ENCODE measurements at regions not wholly inside any gene's neighbourhood (a gene's known extent, or its start where the extent isn't known, plus 50 kb on each side); places are given as distances from the start of the nearest gene placed in this dataset.

DNA sequence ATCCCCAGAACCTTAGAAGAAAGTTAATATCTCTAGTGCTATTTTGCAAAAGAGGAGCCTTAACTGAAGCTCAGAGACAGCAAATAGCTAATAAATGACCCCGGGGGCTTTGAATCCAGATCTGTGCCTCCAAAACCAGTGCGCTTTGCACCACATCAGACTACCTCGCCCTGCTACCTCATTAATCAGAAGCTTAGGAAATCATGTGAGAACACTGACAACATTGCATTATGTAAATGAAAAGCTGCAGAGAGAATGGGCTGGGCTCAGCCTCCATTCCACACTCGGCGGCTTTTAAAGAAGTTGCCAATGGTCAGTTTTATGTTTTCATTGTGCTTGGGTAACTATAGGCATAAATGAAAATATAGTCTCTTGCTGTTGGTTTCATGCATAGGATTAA lies 54.0 kb upstream of the STMND1 start:
- Histone ChIP-seq H3K4me1 (ENCODE audit: control insufficient read depth in 1 of 2, insufficient read depth in 2 of 2, low read length in 2 of 2) (peaks cover under 1 to 3% of the 10 kb centered on the region in 2 donors), H3K9me3 (ENCODE audit: control insufficient read depth in 1 of 2, low read length in 2 of 2) (no peaks in the 10 kb centered on the region), H3K27me3 (ENCODE audit: control insufficient read depth in 1 of 2, insufficient read depth in 2 of 2, low read length in 2 of 2) (peaks cover 0 to 7% of the 10 kb centered on the region in 2 donors), H3K4me3 (ENCODE audit: low read depth in 1 of 2, low read length in 2 of 2) (no peak overlapping the region), H3K9ac (ENCODE audit: low read depth in 1 of 2, low read length in 2 of 2) (no peak overlapping the region), H3K27ac (ENCODE audit: low read depth, low read length) (no peak overlapping the region), H3K36me3 (ENCODE audit: control insufficient read depth in 1 of 2, insufficient read depth in 2 of 2, low read length in 2 of 2) (no peaks in the 10 kb centered on the region)

DNA sequence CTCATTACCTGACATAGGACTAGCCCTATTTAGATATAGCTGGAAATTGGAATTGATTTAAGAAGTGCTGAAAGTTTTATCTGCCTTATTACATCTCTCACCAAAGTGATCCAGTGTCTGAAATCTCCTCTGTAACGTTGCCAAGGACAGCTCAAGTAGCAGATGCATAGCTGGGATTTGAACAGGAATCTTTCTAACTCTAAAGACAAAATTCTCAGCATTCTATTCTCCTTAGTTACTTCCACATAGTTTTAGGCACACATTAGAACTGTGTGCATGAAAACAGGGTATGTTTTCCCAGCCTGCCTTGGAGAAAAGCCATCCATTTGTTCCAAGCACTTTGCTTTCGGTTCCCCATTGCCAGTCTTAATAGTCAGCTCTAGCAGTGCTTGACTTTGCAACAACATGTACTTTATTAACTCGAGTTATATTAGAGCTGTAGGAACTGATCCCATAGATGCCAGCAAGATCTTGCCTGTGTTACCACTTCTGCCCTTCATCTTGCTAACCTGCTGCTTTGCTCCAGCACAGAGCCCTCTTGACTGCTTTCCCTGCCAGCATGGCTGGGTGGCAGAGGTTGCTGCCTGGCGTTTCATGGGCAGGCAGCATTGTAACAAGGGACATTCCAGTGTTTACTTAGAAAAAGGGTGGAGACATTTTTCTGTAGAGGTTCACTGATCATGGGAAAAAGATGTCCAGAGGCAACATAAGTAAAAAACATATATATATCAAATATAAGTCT lies 56.1 kb upstream of the STMND1 start:
- Histone ChIP-seq H3K9ac (ENCODE audit: low read depth in 1 of 2, low read length in 2 of 2) (no peak overlapping the region), H3K27ac (ENCODE audit: low read depth, low read length) (no peak overlapping the region), H3K27me3 (ENCODE audit: control insufficient read depth in 1 of 2, insufficient read depth in 2 of 2, low read length in 2 of 2) (peaks cover 0 to 7% of the 10 kb centered on the region in 2 donors), H3K4me3 (ENCODE audit: low read depth in 1 of 2, low read length in 2 of 2) (no peak overlapping the region), H3K9me3 (ENCODE audit: control insufficient read depth in 1 of 2, low read length in 2 of 2) (no peaks in the 10 kb centered on the region), H3K36me3 (ENCODE audit: control insufficient read depth in 1 of 2, insufficient read depth in 2 of 2, low read length in 2 of 2) (no peaks in the 10 kb centered on the region), H3K4me1 (ENCODE audit: control insufficient read depth in 1 of 2, insufficient read depth in 2 of 2, low read length in 2 of 2) (peaks cover 5 to 6% of the 10 kb centered on the region in 2 donors)

DNA sequence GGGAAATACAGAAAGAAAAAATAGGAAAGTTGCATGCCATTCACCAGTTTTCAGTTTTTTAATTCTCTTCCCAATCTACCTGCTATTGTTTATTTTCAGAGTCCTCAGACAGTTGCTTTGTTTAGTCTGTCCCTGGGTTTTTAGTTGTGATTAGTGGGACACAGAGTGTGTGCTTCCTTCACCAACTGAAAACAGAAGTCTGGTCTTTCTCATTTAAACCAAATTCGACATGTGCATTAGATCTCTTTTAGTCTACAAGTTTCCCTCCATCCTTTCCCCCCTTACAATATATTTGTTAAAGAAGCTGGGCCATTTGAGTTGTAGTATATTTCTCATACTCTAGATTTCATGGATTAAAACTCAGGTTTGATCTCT lies 58.7 kb upstream of the STMND1 start:
- Histone ChIP-seq H3K4me1 (ENCODE audit: control insufficient read depth in 1 of 2, insufficient read depth in 2 of 2, low read length in 2 of 2) (peaks cover 5 to 6% of the 10 kb centered on the region in 2 donors), H3K27me3 (ENCODE audit: control insufficient read depth in 1 of 2, insufficient read depth in 2 of 2, low read length in 2 of 2) (peaks cover 0 to 7% of the 10 kb centered on the region in 2 donors), H3K36me3 (ENCODE audit: control insufficient read depth in 1 of 2, insufficient read depth in 2 of 2, low read length in 2 of 2) (no peaks in the 10 kb centered on the region), H3K9me3 (ENCODE audit: control insufficient read depth in 1 of 2, low read length in 2 of 2) (no peaks in the 10 kb centered on the region), H3K9ac (ENCODE audit: low read depth in 1 of 2, low read length in 2 of 2) (no peak overlapping the region), H3K4me3 (ENCODE audit: low read depth in 1 of 2, low read length in 2 of 2) (no peak overlapping the region), H3K27ac (ENCODE audit: low read depth, low read length) (no peak overlapping the region)

DNA sequence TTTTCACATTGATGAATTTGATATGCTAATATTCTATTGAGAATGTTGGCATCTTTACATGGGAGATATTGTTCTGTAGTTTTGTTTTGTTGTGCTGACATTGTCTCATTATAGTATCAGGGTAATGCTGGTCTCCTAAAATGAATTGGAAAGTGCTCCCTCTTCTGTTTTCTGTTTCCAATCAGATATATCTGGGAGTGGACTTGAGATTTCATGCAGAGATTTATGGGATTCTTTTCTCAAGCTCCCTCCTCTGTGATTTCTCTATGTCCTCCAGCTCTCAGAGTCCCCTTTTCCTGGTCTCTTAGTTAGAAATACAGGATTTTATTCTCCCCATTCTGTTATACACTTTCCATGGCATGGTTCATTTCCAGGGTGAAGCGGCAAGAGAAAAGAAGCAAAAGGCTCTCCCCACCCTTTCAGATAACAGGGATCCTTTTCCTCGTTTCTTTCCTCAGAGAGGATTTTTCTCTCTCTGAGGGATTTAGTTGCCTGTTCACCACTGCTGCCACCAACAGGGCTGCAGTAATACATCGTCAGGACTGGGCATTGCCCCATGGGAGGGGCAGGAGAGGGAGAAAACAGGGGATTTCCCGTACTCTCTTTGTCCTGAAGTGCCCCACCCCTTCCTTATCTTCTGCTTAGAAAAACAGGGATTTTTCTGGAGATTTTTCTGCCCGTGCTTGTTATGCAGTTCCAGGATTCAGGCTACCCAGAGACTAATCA lies 59.3 kb upstream of the STMND1 start:
- Histone ChIP-seq H3K4me3 (ENCODE audit: low read depth in 1 of 2, low read length in 2 of 2) (no peak overlapping the region), H3K27ac (ENCODE audit: low read depth, low read length) (no peak overlapping the region), H3K9ac (ENCODE audit: low read depth in 1 of 2, low read length in 2 of 2) (no peak overlapping the region)

DNA sequence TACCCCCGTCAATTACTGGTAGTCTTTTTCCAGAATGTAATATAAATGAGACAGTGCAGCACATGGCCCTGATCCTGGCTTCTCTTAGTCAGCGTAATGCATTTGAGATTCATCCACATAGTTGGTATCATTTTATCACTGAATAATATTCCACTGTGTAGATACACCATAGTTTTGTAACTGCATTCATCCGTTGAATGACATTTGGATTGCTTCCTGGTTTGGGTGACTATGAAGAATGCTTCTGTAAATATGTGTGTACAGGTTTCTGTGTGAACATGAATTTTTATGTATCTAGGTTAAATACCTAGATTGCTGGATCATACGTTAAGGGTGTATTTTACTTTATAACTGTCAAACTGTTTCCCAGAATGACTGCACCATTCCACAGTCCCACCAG lies 62.6 kb upstream of the STMND1 start:
- no peak overlapping the region for H3K4me3 ChIP-seq (ENCODE audit: low read depth in 1 of 2, low read length in 2 of 2)
- no peaks in the 10 kb centered on the region for H3K36me3 ChIP-seq (ENCODE audit: control insufficient read depth in 1 of 2, insufficient read depth in 2 of 2, low read length in 2 of 2)
- peaks cover 4 to 7% of the 10 kb centered on the region in 2 donors for H3K27me3 ChIP-seq (ENCODE audit: control insufficient read depth in 1 of 2, insufficient read depth in 2 of 2, low read length in 2 of 2)
- H3K27ac ChIP-seq (ENCODE audit: low read depth, low read length) = no peak overlapping the region
- no peaks in the 10 kb centered on the region for H3K9me3 ChIP-seq (ENCODE audit: control insufficient read depth in 1 of 2, low read length in 2 of 2)
- H3K4me1 ChIP-seq (ENCODE audit: control insufficient read depth in 1 of 2, insufficient read depth in 2 of 2, low read length in 2 of 2) = peaks cover 5 to 6% of the 10 kb centered on the region in 2 donors
- H3K9ac ChIP-seq (ENCODE audit: low read depth in 1 of 2, low read length in 2 of 2) = no peak overlapping the region

More for the DNA sequence above, 59.3 kb upstream of the STMND1 start:
- no peaks in the 10 kb centered on the region for H3K36me3 ChIP-seq (ENCODE audit: control insufficient read depth in 1 of 2, insufficient read depth in 2 of 2, low read length in 2 of 2)
- H3K27me3 ChIP-seq (ENCODE audit: control insufficient read depth in 1 of 2, insufficient read depth in 2 of 2, low read length in 2 of 2) = peaks cover 0 to 7% of the 10 kb centered on the region in 2 donors
- H3K4me1 ChIP-seq (ENCODE audit: control insufficient read depth in 1 of 2, insufficient read depth in 2 of 2, low read length in 2 of 2) = peaks cover 5 to 6% of the 10 kb centered on the region in 2 donors
- H3K9me3 ChIP-seq (ENCODE audit: control insufficient read depth in 1 of 2, low read length in 2 of 2) = no peaks in the 10 kb centered on the region

DNA sequence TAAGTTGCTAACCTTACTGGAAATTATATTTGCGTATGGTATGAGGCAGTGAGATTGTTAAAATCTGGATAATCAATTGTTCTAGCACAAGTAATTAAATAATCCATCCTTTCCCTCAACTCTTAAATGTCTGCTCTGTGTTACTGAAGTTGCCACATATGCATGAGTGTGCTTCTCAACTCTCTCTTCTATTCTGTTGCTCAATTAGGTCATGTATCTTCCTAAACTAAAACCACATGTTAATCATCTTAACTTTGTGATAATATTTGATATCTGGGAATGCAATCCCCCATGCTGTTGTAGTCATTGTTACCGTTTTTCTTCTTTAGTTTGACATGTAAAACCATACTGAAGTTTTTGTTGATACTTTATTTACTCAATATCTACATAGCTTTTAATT lies 63.5 kb upstream of the STMND1 start:
- Histone ChIP-seq H3K27me3 (ENCODE audit: control insufficient read depth in 1 of 2, insufficient read depth in 2 of 2, low read length in 2 of 2) (peaks cover 0 to 8% of the 10 kb centered on the region in 2 donors), H3K9me3 (ENCODE audit: control insufficient read depth in 1 of 2, low read length in 2 of 2) (no peaks in the 10 kb centered on the region), H3K27ac (ENCODE audit: low read depth, low read length) (no peak overlapping the region), H3K9ac (ENCODE audit: low read depth in 1 of 2, low read length in 2 of 2) (no peak overlapping the region), H3K36me3 (ENCODE audit: control insufficient read depth in 1 of 2, insufficient read depth in 2 of 2, low read length in 2 of 2) (no peaks in the 10 kb centered on the region), H3K4me3 (ENCODE audit: low read depth in 1 of 2, low read length in 2 of 2) (no peak overlapping the region), H3K4me1 (ENCODE audit: control insufficient read depth in 1 of 2, insufficient read depth in 2 of 2, low read length in 2 of 2) (peaks cover 5 to 6% of the 10 kb centered on the region in 2 donors)

DNA sequence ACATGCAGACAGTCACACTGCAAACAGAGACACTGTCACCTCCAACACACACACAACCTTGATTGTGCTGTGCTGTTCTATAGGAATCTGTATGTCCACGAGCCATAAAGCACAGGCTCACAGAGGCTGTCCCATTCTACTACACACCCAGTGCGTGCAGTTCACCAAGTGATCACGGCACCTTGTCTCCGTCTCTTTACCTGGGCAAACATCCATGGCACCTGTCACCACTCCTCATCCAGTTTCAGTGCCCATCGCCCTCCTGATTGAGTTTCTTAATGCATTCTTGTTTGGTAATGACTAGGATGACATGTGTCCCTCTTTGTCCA lies 65.8 kb upstream of the STMND1 start:
- no peaks in the 10 kb centered on the region for H3K4me1 ChIP-seq (ENCODE audit: control insufficient read depth in 1 of 2, insufficient read depth in 2 of 2, low read length in 2 of 2)
- H3K27me3 ChIP-seq (ENCODE audit: control insufficient read depth in 1 of 2, insufficient read depth in 2 of 2, low read length in 2 of 2) = peaks cover 0 to 8% of the 10 kb centered on the region in 2 donors
- no peak overlapping the region for H3K27ac ChIP-seq (ENCODE audit: low read depth, low read length)
- H3K9ac ChIP-seq (ENCODE audit: low read depth in 1 of 2, low read length in 2 of 2) = no peak overlapping the region
- no peak overlapping the region for H3K4me3 ChIP-seq (ENCODE audit: low read depth in 1 of 2, low read length in 2 of 2)
- no peaks in the 10 kb centered on the region for H3K36me3 ChIP-seq (ENCODE audit: control insufficient read depth in 1 of 2, insufficient read depth in 2 of 2, low read length in 2 of 2)
- no peaks in the 10 kb centered on the region for H3K9me3 ChIP-seq (ENCODE audit: control insufficient read depth in 1 of 2, low read length in 2 of 2)

DNA sequence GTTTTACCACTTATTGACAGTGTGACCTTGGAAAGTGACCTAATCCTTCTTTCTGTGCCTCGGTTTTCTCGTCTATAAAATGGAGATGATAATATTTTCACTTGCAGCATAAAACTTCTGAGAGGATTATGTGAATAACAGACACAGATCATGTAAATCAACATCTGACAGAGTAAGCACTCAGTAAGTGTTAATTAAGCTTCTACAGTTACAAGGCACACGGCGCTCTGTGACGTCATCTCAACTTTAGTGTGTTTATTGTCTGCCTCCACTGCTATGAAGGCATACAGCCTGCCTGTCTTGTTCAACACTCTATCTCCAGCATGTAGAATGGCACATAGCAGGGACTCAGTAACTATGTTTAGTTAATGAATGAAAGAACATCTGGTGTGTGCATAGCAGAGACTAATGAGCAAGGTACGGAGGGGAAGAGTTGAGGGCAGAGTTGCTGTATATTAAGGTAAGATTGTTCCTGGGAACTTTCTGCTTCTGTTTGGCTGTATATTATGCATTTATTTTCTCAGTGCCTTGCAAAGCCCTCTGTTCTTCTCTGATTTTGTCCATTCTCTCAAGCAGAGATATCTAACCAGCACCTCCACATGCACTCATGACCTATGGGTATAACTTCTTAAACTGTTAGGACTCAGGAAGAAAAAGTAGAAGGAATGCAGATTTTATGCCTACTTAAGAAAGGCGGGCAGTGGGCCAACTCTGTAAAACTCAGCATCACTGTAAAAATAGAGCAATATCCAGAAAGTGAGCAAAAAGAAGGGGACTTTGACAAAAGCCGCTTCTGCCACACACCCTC lies 66.4 kb upstream of the STMND1 start:
- H3K9me3 ChIP-seq (ENCODE audit: control insufficient read depth in 1 of 2, low read length in 2 of 2) = no peaks in the 10 kb centered on the region
- no peaks in the 10 kb centered on the region for H3K4me1 ChIP-seq (ENCODE audit: control insufficient read depth in 1 of 2, insufficient read depth in 2 of 2, low read length in 2 of 2)
- H3K27ac ChIP-seq (ENCODE audit: low read depth, low read length) = no peak overlapping the region
- H3K9ac ChIP-seq (ENCODE audit: low read depth in 1 of 2, low read length in 2 of 2) = no peak overlapping the region
- H3K27me3 ChIP-seq (ENCODE audit: control insufficient read depth in 1 of 2, insufficient read depth in 2 of 2, low read length in 2 of 2) = peaks cover 0 to 8% of the 10 kb centered on the region in 2 donors
- H3K36me3 ChIP-seq (ENCODE audit: control insufficient read depth in 1 of 2, insufficient read depth in 2 of 2, low read length in 2 of 2) = no peaks in the 10 kb centered on the region
- no peak overlapping the region for H3K4me3 ChIP-seq (ENCODE audit: low read depth in 1 of 2, low read length in 2 of 2)

DNA sequence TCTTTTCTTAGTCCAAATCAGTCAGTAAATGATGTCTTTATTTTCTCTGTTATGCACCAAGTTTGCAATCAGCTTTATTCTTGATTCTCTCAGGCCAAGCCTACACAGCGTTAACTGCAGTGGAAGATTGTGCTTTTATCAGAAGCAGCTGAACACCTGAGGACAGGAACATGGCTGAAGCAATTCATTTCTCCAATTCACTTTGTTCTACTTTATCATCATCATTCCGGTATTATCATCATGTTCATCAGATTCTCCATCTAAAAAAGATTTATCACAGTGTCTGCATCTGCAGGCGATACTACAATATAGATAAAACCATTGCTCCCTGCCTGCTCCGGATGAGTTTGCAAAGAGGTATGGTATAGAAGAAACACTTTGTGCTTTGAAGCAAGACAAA lies 68.1 kb upstream of the STMND1 start:
- Histone ChIP-seq H3K4me3 (ENCODE audit: low read depth in 1 of 2, low read length in 2 of 2) (no peak overlapping the region), H3K27me3 (ENCODE audit: control insufficient read depth in 1 of 2, insufficient read depth in 2 of 2, low read length in 2 of 2) (peaks cover 0 to 8% of the 10 kb centered on the region in 2 donors), H3K27ac (ENCODE audit: low read depth, low read length) (no peak overlapping the region), H3K36me3 (ENCODE audit: control insufficient read depth in 1 of 2, insufficient read depth in 2 of 2, low read length in 2 of 2) (no peaks in the 10 kb centered on the region), H3K9ac (ENCODE audit: low read depth in 1 of 2, low read length in 2 of 2) (no peak overlapping the region), H3K9me3 (ENCODE audit: control insufficient read depth in 1 of 2, low read length in 2 of 2) (no peaks in the 10 kb centered on the region), H3K4me1 (ENCODE audit: control insufficient read depth in 1 of 2, insufficient read depth in 2 of 2, low read length in 2 of 2) (no peaks in the 10 kb centered on the region)
